Right lobe of liver (tissue), 4 donors: ENCODE measurements at regions not wholly inside any gene's neighbourhood (a gene's known extent, or its start where the extent isn't known, plus 50 kb on each side); places are given as distances from the start of the nearest gene placed in this dataset.

Experiments
- POLR2A ChIP-seq: fragments of 450-650 bp; IDR thresholded peaks from one replicate; pipeline ENCODE4 v1.6.1; 2017; ENCODE audit warnings: antibody characterized with exemption, mild to moderate bottlenecking
- TF ChIP-seq, protein P1 (sequence below), 4 donors: fragments of 200-600 bp in 3 of 4; fragments of 450-650 bp in 1 of 4; IDR thresholded peaks; one replicate each; pipeline versions ENCODE4 v1.5.1 to v1.8.0; 2016 to 2022; ENCODE audit warnings: antibody characterized with exemption in 4 of 4, mild to moderate bottlenecking in 2 of 4
- donor health status: DM: no; HTN: no; CAD: no.
- donor health status: DM: no; HTN: no; CAD: no.
- donor health status: DM: no; HTN: yes; CAD: no.

DNA sequence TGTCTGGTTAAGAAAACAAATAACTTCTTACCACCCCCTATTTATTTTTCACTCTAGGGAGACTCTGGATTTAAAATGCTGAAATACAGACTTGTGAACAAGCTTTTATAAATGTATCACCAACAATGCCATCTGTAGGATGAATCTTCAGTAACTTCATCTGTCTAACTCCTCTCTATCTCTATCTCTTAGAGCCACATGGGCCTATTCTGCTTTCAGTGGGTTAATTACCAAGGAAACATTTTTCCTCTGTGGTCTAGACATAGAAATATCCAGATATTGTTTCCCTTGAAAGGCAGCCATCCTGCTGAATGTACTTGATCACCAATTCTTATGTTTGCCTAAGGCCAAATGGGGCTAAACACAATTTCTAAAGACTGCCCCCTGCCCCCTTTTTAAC lies 167.6 kb upstream of the COL8A1 start:
- TF ChIP-seq, protein P1, sequence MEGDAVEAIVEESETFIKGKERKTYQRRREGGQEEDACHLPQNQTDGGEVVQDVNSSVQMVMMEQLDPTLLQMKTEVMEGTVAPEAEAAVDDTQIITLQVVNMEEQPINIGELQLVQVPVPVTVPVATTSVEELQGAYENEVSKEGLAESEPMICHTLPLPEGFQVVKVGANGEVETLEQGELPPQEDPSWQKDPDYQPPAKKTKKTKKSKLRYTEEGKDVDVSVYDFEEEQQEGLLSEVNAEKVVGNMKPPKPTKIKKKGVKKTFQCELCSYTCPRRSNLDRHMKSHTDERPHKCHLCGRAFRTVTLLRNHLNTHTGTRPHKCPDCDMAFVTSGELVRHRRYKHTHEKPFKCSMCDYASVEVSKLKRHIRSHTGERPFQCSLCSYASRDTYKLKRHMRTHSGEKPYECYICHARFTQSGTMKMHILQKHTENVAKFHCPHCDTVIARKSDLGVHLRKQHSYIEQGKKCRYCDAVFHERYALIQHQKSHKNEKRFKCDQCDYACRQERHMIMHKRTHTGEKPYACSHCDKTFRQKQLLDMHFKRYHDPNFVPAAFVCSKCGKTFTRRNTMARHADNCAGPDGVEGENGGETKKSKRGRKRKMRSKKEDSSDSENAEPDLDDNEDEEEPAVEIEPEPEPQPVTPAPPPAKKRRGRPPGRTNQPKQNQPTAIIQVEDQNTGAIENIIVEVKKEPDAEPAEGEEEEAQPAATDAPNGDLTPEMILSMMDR (IDR thresholded peaks at IDR 0.05) = no peak
- TF ChIP-seq POLR2A = no peak
